ENCODE measurements at regions not wholly inside any gene's neighbourhood (a gene's known extent, or its start where the extent isn't known, plus 50 kb on each side); places are given as distances from the start of the nearest gene placed in this dataset.

DNA sequence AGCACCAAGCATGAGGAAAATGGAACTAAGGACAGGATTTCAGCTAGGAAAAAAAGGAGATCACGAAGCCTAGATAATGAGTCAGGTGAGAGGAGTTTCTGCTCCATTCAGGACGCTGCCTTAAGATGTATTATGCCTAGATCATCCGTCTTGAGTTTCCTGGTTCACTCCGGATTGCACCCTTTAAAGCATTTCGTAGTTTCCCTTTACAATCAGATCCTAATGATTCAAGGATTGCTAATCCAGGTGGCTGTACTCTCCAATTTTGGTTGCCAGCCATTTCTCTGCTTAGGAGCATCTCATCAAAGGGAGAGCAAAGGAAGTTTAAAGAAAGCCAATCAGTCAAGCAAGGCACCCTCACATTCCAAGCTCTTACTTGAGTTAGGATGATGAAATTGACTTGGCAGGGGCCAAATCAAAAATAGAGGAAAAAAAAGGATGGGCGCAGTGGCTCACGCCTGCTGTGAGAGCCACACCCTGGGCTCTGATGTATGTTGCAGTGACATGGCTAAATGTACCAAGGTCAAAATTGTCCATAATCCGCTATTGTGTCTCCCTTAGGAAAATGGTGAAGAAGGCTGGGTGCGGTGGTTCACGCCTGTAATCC is 156.9 kb upstream of the SOD1 start:
- no peak for DNase-seq (ENCODE audit: low read depth)

GRCh38 chr21:31501926-31502325 is 157.6 kb upstream of the SOD1 start:
- DNase-seq (ENCODE audit: low read depth) = no peak

DNA sequence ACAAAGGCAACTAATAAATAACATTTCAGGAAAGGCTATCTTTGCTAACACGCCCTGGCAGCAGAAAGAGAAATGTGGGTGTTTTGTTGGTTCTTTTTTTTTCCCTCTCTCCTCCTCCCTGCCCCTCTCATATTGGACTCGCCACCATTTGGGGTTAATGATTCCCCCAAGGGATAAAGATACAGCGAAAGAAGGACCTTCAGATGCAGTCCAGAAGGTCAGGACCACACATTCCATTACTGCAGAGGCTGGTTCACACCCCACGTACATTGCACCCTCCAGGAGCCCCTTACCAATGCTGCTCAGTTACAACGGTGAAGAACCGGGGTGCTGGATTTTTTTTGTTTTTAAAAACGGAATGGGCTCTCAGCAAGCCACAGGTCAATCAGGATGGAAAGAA is 156.9 kb upstream of the TIAM1 start:
- DNase-seq (ENCODE audit: low read depth) = no peak

DNA sequence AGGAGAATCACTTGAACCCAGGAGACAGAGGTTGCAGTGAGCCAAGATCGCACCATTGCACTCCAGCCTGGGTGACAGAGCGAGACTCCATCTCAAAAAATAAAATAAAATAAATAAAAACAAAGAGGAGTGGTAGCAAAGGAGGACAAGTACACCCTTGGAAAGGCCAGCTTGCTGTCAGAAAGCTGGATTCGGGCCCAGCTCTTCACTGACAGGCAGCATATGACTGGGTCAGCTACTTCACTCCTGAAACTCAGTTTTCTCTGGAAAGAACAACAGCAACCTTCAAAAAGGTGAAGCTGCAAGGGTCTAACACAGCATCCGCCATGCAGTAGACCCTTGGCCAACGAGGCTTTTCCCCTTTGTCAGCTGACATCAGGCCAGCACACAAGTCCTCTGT is 156.0 kb upstream of the TIAM1 start:
- no peak for DNase-seq (ENCODE audit: low read depth)

- no peak for DNase-seq (ENCODE audit: low read depth)
Measured at GRCh38 chr21:31498985-31499384, 154.9 kb upstream of the TIAM1 start.

DNA sequence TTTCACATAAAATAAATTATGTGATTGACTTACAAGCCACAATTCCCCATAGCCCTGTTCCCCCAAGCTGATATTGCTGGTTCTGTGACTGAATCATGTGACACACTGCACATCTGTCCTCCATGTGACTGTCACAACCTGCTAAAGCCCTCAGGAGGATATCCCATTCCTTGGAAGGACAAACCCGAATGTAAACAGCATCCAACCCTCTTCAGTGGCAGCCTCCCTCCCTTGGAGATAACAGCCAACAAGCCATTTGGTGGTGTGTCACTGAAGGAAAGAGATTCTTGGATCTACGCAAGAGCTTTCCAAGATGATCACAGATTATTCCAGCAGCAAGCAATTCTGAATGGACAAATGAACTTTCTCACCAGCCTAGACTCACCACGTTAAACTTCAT is 153.9 kb upstream of the TIAM1 start:
- no peak for DNase-seq (ENCODE audit: low read depth)

DNA sequence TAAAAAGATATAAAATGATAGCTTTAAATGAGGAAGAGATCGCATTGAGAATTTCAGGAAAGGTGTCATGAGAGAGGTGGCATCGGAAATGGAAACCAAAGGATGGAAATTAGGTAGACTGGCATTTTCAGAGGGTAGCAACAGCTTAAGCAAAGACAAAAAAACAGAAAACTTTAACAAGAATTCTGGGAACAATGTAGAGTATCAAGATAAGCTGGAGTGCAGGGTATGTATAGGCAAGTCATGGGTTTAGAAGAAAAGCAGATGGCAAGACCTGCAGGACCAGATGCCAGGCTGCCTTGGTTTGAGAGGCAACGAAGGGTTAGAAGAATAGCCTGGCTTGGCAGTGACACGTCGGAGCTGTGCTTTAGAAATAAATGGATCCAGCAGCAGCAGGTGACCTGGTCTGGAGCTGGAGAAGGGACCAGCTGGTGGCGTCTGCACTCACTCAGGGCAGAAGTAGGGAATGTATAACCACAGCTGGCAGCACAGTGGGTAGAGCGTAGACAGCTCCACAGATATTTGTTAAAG is 149.4 kb upstream of the TIAM1 start:
- no peak for DNase-seq (ENCODE audit: low read depth)

GRCh38 chr21:31491617-31492016 is 147.6 kb upstream of the TIAM1 start:
- no peak for DNase-seq (ENCODE audit: low read depth)

DNA sequence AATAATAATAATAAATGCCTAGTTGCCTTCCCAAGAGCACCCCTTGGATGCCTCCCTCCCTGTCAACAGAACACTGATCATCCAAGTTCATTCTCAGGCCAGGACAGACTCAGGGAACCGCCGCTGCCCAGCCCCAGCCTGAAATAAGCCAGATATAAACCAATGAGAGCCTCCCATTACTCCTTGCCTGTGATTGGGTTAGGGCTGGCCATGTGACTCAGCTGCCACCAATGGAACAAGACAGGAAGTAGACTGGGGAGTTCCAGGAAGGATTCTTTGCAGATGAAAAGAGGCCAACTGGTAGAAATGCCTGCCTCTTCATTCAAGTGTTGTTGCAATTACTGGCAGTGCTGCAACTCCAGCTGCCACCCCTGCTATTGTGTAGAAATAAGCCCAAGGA is 146.4 kb upstream of the TIAM1 start:
- peak; percentile 30 for DNase-seq (ENCODE audit: low read depth)

DNA sequence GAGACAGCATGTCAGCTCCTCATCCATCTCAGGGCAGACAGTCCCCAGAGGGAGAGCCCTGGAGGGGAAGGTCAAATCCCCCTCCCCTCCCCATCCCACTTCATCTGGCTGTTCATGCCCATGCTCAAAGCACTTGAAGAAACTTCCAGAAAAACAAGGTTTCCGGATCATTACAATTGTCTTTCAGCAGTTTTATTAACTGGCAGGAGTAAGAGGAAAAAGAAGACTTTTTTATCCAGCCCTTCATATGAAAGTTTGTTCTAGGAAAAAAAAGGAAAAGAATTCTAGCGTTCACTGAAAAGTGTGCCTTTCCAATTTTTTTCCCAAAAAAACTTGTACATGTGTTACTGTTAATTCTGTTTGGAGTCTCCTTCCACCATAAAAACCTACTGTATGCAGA is 145.7 kb upstream of the TIAM1 start:
- DNase-seq (ENCODE audit: low read depth) = no peak

DNA sequence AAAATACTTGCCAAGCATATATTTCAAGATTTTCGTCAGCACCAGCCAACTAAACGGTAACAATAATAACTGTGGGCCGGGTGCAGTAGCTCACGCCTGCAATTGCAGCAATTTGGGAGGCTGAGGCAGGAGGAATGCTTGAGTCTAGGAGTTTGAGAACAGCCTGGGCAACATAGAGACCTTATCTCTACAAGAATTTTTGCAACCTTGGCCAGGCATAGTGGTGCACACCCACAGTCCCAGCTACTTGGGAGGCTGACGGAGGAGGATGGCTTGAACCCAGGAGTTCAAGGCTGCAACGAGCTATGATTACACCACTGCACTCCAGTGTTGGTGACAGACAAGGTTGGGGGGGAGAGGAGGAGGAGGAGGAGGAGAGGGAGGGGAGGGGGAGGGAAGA is 145.0 kb upstream of the TIAM1 start:
- DNase-seq (ENCODE audit: low read depth) = no peak

DNA sequence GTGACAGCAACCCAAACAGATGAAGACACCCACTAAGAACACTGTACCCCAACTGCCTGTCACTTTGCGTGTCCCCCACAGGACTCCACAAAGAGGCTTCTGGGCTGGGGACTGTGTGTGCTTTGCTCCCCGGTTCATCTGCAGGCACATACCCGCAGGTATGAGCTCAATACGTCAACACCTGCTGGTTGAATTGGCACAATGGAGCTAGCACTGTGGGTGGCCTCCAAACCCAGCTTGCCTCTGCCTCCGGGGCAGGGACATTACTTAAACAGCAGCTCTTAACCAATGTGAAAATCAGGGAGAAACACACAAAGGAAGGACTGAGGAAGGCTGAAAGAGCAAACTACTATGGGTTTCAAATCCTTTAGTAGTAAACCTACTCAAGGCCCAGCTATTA is 140.2 kb upstream of the TIAM1 start:
- no peak for DNase-seq (ENCODE audit: low read depth)

DNA sequence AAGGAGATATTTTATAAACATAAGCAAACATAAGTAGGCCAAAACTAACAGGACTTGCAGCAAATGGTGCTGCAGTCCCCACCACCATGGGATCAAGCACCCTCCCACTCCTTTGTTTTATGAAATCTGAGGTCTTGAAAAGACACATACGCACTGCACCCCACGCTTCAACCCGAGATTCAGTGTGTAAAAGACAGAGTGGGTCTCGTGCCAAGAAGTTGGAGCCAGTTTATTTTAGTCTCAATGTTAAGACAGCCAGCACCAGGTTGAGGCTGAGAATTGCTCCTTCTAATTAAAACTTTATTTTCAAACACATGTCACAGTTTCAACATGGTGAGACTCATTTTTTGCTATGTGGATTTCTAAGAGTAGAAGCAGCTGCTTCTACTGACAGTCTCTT is 139.1 kb upstream of the TIAM1 start:
- DNase-seq (ENCODE audit: low read depth) = no peak

GRCh38 chr21:31482460-31482859 is 138.4 kb upstream of the TIAM1 start:
- no peak for DNase-seq (ENCODE audit: low read depth)

GRCh38 chr21:31480228-31480627 is 136.2 kb upstream of the TIAM1 start:
- DNase-seq (ENCODE audit: low read depth) = no peak

GRCh38 chr21:31479714-31480113 is 135.7 kb upstream of the TIAM1 start:
- no peak for DNase-seq (ENCODE audit: low read depth)

DNA sequence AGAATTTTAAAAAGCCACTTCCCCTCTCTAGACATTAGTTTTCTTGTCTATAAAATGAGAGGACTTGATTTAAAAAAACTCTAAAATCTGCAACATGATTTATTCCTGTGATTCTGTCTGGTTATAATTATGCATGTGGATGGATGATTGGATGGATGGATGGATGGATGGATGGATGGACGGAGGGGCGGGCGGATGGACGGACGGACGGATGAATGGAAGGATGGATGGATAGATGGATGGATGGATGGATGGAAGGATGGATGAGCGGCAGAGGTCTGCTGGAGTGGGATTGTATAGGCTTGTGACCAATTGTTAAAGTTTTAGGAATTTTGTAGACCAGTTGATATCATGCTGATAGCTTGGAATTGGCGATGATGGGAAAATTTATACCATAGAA is 135.2 kb upstream of the TIAM1 start:
- no peak for DNase-seq (ENCODE audit: low read depth)

- no peak for DNase-seq (ENCODE audit: low read depth)
Measured at GRCh38 chr21:31476263-31477022, 132.4 kb upstream of the TIAM1 start.

DNA sequence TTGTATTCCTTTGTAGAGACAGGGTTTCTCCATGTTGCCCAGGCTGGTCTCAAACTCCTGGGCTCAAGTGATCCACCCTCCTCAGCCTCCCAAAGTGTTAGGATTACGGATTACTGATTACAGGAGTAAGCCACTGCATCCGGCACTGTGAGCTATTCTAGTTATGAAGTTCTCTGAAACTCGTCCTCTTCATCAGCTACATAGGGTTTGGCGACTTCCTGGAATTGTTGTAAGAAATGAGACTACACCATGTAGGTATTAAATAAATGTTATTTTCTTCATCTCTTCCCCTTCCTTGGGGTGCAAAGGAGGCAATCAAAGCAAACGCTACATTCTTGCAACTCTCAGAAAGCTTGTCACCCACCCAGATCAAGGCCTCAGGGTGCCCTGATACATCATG is 131.2 kb upstream of the TIAM1 start:
- DNase-seq (ENCODE audit: low read depth) = no peak

DNA sequence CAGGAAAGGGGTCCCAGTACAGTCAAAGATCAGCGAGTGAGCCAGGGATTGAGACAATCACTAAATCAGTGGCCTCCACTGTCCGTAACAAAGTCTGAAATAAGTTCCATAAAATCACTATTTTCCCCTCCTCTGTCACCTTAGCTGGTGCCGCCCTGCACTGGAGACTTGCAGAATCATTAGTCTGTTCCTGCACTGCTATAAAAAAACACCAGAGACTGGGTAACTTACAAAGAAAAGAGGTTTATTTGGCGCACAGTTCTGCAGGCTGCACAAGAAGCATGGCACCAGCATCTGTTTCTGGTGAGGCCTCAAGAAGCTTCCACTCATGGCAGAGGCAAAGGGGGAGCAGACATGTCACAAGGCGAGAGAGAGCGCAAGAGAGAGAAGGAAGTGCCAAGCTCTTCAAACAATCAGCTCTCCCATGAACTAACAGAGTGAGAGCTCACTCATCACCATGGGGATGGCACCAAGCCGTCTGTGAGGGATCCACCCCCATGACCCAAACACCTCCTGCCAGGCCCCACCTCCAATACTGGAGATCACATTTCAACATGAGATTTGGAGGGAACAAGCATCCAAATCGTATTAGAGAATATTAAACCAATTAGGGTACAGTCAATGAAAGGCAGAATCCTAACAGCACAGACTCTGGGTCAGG is 129.8 kb upstream of the TIAM1 start:
- DNase-seq (ENCODE audit: low read depth) = peak; percentile 49

DNA sequence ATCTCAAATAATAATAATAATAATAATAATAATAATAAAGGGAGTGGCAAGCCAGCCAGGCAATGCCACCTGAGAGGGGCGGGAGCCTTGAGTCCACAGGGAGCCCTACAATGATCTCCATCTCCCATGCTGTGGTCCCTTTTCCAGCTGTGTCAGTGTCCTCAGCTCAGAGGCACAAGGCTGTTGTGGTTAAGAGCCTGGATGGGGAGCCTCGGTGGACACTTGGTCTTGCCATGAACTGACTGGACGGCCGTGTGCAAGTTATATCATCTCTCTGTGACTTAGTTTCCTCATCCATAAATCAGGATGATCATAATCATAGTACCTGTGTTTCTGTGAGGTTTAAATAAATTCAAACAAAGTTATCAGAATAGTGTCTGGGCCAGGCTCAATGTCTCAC is 127.8 kb upstream of the TIAM1 start:
- no peak for DNase-seq (ENCODE audit: low read depth)

GRCh38 chr21:31470896-31471694 is 127.0 kb upstream of the TIAM1 start:
- no peak for DNase-seq (ENCODE audit: low read depth)
